Psoas muscle (tissue), 7 donors: ENCODE measurements at regions not wholly inside any gene's neighbourhood (a gene's known extent, or its start where the extent isn't known, plus 50 kb on each side); places are given as distances from the start of the nearest gene placed in this dataset.

Experiments used
- ATAC-seq, 4 donors: fragments of 200-7000 bp; cut with Tn5 transposase; one replicate each; pipeline ENCODE4 v1.9.1; 2020; ENCODE audit warnings: moderate library complexity in 3 of 4, mild to moderate bottlenecking in 2 of 4
- DNase-seq, 2 donors: peaks; one replicate each; pipeline ENCODE4 v3.0.0-alpha.2; 2020
- H3K27ac ChIP-seq: fragments of 200-600 bp; one replicate; pipeline ENCODE4 v1.8.0; 2022
- H3K27me3 ChIP-seq, 3 donors: fragments of 200-600 bp in 1 of 3; one replicate each; pipeline versions ENCODE4 v1.6.1 to v1.8.0; 2013 to 2022; ENCODE audit warnings: low read length in 2 of 3, mild to moderate bottlenecking in 2 of 3, moderate library complexity in 1 of 3; ENCODE audit not compliant: insufficient read depth in 3 of 3
- H3K36me3 ChIP-seq, 2 donors: fragments of 200-600 bp in 1 of 2; one replicate each; pipeline versions ENCODE4 v1.6.1 to v1.8.0; 2013 to 2022; ENCODE audit warnings: low read depth in 1 of 2, mild to moderate bottlenecking in 1 of 2, moderate library complexity in 1 of 2; ENCODE audit not compliant: insufficient read depth in 1 of 2
- H3K4me1 ChIP-seq: fragments of 200-600 bp; one replicate; pipeline ENCODE4 v1.8.0; 2022
- H3K4me3 ChIP-seq: fragments of 200-600 bp; one replicate; pipeline ENCODE4 v1.8.0; 2022; ENCODE audit warnings: mild to moderate bottlenecking
- H3K9me3 ChIP-seq: fragments of 200-600 bp; one replicate; pipeline ENCODE4 v1.8.0; 2022
- CTCF ChIP-seq: fragments of 200-600 bp; IDR thresholded peaks from one replicate; pipeline ENCODE4 v1.8.0; 2022; ENCODE audit warnings: antibody characterized with exemption
- WGBS, 3 donors: extraction: QIAGEN DNeasy Blood & Tissue Kit; methylation state at CpG; one replicate each; pipeline versions ENCODE4 v1.1.6 to v1.1.7; 2013; 5-methylcytosine and 5-hydroxymethylcytosine counted together
- intact Hi-C, 2 donors: fragments of 100-400 bp; cut with DNase I; formaldehyde crosslinking; loops; one replicate each; pipeline versions ENCODE4 v1.11.0 to v1.14.2; 2022
- donor health status: healthy with polysubstance abuse.
- donor health status: DM: no; HTN: no; CAD: no; lungs with moderate emphysema.
- donor health status: Bipolar disorder and iron deficiency.
- donor health status: healthy.
- donor health status: DM: yes; HTN: yes; CAD: no.
- donor health status: DM: no; HTN: no; CAD: no.
- donor health status: DM: yes; HTN: yes; CAD: no.

DNA sequence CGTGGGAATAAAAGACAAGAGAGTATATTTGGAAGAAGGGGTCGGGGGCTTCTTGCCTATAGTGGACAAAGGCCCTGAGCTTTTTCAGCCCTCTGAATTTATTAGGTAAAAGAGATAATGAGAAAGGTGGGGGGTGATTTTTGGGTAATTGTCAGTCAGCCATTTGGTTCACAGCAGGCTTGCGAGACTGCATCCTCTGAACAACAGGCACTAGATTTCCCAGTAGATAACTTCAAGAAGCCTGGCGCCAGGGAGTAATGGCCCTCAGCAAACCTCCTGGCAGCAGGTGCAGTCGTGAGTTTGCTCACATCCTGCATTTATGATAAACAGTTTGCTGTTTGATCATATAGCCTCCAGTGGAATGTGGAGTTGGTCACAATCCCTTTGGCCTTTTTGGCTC lies 609.0 kb downstream of the DHX35 start:
- DNase-seq (no peak), ATAC-seq (no peak)
- peaks cover 4% of the 10 kb centered on the region for H3K9me3 ChIP-seq
- 84 to 89% (median 88%) methylated on average over 5 of the region's 5 CpGs for WGBS, 3 donors
- no peaks in the 10 kb centered on the region for H3K27me3 ChIP-seq
- H3K36me3 ChIP-seq, result no peaks in the 10 kb centered on the region
- intact Hi-C loops, result no loop called here
- no peaks in the 10 kb centered on the region for H3K4me1 ChIP-seq
- H3K4me3 ChIP-seq, result no peak overlapping the region
- no peak for TF ChIP-seq CTCF
- H3K27ac ChIP-seq, result no peak overlapping the region

- ATAC-seq, result no peak
- no peak for DNase-seq
- intact Hi-C loops, result no loop called here
- H3K27me3 ChIP-seq, result no peaks in the 10 kb centered on the region
- H3K36me3 ChIP-seq, result no peaks in the 10 kb centered on the region
- 70 to 79% (median 73%) methylated on average over 1 of the region's 1 CpG for WGBS, 3 donors
- H3K4me3 ChIP-seq, result no peak overlapping the region
- no peak for TF ChIP-seq CTCF
- no peaks in the 10 kb centered on the region for H3K4me1 ChIP-seq
- H3K9me3 ChIP-seq, result no peaks in the 10 kb centered on the region
- H3K27ac ChIP-seq, result no peak overlapping the region
These were observed 606.0 kb downstream of the DHX35 start for GRCh38 chr20:39568109-39568508.

- 81 to 87% (median 82%) methylated on average over 4 of the region's 4 CpGs for WGBS, 3 donors
- ATAC-seq (no peak), DNase-seq (no peak)
- no peaks in the 10 kb centered on the region for H3K9me3 ChIP-seq
- H3K36me3 ChIP-seq, result no peaks in the 10 kb centered on the region
- no peak overlapping the region for H3K27ac ChIP-seq
- no peaks in the 10 kb centered on the region for H3K27me3 ChIP-seq
- intact Hi-C loops, result no loop called here
- TF ChIP-seq CTCF, result no peak
- H3K4me1 ChIP-seq, result no peaks in the 10 kb centered on the region
- no peak overlapping the region for H3K4me3 ChIP-seq
These were observed 601.2 kb downstream of the DHX35 start for GRCh38 chr20:39563349-39563748.

DNA sequence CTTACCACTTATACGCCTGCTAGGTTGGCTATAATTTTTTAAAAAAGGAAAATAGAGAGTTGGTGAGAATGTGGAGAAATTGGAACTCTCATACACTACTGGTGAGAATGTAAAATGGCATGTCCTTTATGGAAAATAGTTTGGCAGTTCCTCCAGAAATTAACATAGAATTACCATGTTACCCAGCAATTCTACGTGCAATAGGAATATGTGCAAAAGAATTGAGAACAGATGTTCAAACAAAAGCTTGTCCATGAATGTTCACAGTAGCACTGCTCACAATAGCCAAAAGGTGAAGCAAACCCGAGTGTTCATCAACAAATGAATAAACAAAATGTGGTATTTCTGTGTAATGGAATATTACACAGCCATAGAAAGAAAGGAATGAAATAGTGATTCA lies 592.2 kb downstream of the DHX35 start:
- ATAC-seq (no peak), DNase-seq (no peak)
- Histone ChIP-seq H3K4me1 (no peaks in the 10 kb centered on the region), H3K27ac (no peak overlapping the region), H3K36me3 (no peaks in the 10 kb centered on the region), H3K27me3 (no peaks in the 10 kb centered on the region), H3K9me3 (peaks cover 10% of the 10 kb centered on the region), H3K4me3 (no peak overlapping the region)
- 82 to 91% (median 85%) methylated on average over 3 of the region's 3 CpGs for WGBS, 3 donors
- intact Hi-C loops, result no loop called here
- no peak for TF ChIP-seq CTCF

- H3K9me3 ChIP-seq, result peaks cover 10% of the 10 kb centered on the region
- H3K27ac ChIP-seq, result no peak overlapping the region
- H3K4me1 ChIP-seq, result no peaks in the 10 kb centered on the region
- no peak overlapping the region for H3K4me3 ChIP-seq
- TF ChIP-seq CTCF, result no peak
- DNase-seq (no peak), ATAC-seq (no peak)
- no peaks in the 10 kb centered on the region for H3K36me3 ChIP-seq
- intact Hi-C loops, result no loop called here
- WGBS, 3 donors, result 88 to 92% (median 90%) methylated on average over 2 of the region's 2 CpGs
- no peaks in the 10 kb centered on the region for H3K27me3 ChIP-seq
These were observed 591.0 kb downstream of the DHX35 start for GRCh38 chr20:39553120-39553519.
